ENCODE measurements at regions not wholly inside any gene's neighbourhood (a gene's known extent, or its start where the extent isn't known, plus 50 kb on each side); places are given as distances from the start of the nearest gene placed in this dataset.
"Not testable (repeated sequence)": the region's sequence is repeated elsewhere in the genome, so short reads cannot be mapped to it uniquely, and the experiment has no call there.

DNA sequence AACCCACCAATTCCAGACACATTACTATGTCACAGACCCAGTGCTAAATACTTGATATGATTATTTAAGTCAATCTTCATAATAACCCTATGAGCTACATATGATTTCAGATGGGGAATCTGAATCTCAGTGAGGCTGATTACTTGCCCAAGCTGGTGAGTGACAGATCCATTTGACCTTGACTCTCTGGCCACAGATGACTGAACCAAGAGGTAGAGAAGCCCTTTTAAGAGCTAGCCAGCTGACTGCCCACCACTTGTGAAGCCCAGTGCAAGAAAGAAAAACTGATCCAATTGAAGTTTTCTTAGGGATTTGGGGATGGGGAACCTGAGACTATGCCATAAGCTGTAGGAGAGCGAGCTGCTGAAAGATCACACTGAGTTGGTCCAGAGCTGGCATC is 124.7 kb upstream of the SPATA12 start:
- H3K4me3 ChIP-seq = no peak overlapping the region

DNA sequence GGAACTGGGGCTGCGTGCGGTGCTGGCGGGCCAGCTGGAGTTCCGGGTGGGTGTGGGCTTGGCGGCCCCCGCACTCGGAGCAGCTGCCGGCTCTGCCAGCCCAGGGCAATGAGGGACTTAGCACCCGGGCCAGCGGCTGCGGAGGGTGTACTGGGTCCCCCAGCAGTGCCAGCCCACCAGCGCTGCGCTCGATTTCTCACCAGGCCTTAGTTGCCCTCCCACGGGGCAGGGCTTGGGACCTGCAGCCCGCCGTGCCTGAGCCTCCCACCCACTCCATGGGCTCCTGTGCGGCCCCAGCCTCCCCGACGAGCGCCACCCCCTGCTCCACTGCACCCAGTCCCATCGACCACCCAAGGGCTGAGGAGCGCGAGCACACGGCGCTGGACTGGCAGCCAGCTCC is 126.0 kb upstream of the SPATA12 start:
- H3K4me1 ChIP-seq; H3K27me3 ChIP-seq; H3K4me3 ChIP-seq; H3K9me3 ChIP-seq; H3K27ac ChIP-seq; ATAC-seq; intact Hi-C loops (cut with DNase I); DNase-seq; H3K36me3 ChIP-seq: not testable (repeated sequence)

More for the DNA sequence above, 124.7 kb upstream of the SPATA12 start:
- no peak overlapping the region for H3K27ac ChIP-seq
- ATAC-seq (no peak), DNase-seq (no peak)
- intact Hi-C loops (cut with DNase I) = no loop called here
- TF ChIP-seq, protein P1, sequence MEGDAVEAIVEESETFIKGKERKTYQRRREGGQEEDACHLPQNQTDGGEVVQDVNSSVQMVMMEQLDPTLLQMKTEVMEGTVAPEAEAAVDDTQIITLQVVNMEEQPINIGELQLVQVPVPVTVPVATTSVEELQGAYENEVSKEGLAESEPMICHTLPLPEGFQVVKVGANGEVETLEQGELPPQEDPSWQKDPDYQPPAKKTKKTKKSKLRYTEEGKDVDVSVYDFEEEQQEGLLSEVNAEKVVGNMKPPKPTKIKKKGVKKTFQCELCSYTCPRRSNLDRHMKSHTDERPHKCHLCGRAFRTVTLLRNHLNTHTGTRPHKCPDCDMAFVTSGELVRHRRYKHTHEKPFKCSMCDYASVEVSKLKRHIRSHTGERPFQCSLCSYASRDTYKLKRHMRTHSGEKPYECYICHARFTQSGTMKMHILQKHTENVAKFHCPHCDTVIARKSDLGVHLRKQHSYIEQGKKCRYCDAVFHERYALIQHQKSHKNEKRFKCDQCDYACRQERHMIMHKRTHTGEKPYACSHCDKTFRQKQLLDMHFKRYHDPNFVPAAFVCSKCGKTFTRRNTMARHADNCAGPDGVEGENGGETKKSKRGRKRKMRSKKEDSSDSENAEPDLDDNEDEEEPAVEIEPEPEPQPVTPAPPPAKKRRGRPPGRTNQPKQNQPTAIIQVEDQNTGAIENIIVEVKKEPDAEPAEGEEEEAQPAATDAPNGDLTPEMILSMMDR (IDR thresholded peaks at IDR 0.05) = no peak
- no peaks in the 10 kb centered on the region for H3K9me3 ChIP-seq
- no peaks in the 10 kb centered on the region for H3K4me1 ChIP-seq
- H3K36me3 ChIP-seq = no peaks in the 10 kb centered on the region
- no peaks in the 10 kb centered on the region for H3K27me3 ChIP-seq

DNA sequence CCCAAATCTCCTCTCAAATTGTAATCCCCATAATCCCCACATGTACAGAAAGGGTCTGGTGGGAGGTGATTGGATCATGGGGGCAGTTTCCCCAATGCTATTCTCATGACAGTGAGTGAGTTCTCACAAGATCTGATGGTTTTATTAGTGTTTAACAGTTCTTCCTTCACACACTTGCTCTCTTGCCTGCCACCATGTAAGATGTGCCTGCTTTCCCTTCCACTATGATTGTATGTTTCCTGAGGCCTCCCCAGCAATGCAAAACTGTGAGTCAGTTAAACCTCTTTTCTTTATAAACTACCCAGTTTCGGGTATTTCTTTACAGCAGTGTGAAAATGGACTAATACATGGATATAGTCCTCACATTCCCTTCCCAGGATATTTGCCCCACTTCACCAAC is 126.7 kb upstream of the SPATA12 start:
- Histone ChIP-seq H3K4me1 (no peaks in the 10 kb centered on the region), H3K27me3 (no peaks in the 10 kb centered on the region), H3K4me3 (no peak overlapping the region), H3K36me3 (no peaks in the 10 kb centered on the region), H3K9me3 (no peaks in the 10 kb centered on the region), H3K27ac (no peak overlapping the region)
- ATAC-seq = no peak
- intact Hi-C loops (cut with DNase I) = no loop called here
- no peak for DNase-seq
- TF ChIP-seq, protein P1 (IDR thresholded peaks at IDR 0.05) = no peak

DNA sequence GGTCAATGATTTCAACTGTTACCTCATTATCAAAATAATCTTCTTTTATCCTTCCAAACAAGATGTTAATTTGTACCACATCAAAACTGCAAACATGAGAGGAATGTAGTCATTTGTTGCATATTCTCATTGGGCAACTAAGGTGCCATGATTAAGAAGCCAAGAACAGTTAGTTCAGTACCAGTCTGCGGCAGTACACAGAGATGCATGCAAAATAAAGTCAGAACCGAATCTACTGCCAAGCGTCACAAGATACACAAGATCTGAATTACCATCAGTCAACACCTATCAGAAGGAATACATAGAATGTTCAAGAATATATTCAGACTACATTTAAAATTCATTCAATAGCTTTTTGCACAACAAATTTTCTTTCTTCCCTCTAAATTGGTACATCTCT is 127.6 kb upstream of the SPATA12 start:
- no peak for ATAC-seq
- no peaks in the 10 kb centered on the region for H3K36me3 ChIP-seq
- H3K27me3 ChIP-seq = no peaks in the 10 kb centered on the region
- no peak for DNase-seq
- no peaks in the 10 kb centered on the region for H3K4me1 ChIP-seq
- intact Hi-C loops (cut with DNase I) = no loop called here
- H3K27ac ChIP-seq = no peak overlapping the region
- TF ChIP-seq, protein P1 (IDR thresholded peaks at IDR 0.05) = no peak
- no peak overlapping the region for H3K4me3 ChIP-seq
- H3K9me3 ChIP-seq = no peaks in the 10 kb centered on the region

DNA sequence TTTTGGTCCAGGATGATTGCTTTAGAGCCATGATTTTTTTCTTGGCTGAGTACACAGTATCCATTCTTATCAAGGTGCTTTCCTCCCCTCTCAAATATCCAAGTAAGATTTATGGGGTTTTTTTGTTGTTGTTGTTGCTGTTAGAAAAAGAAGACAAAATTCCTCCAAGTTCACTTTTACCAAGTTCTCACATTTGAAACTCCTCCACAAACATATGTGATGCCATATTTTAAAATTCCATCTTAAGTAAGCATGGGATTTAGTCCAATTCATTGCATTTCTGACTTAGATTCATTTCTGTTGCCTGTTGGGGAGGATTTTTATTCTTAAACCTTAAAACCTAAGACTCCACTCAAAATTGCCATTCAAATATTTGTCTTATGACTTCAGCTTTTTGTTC is 128.6 kb upstream of the SPATA12 start:
- no peak overlapping the region for H3K4me3 ChIP-seq
- H3K4me1 ChIP-seq = no peaks in the 10 kb centered on the region
- DNase-seq (no peak), ATAC-seq (no peak)
- H3K27ac ChIP-seq = no peak overlapping the region
- H3K27me3 ChIP-seq = no peaks in the 10 kb centered on the region
- no peaks in the 10 kb centered on the region for H3K9me3 ChIP-seq
- no peaks in the 10 kb centered on the region for H3K36me3 ChIP-seq
- intact Hi-C loops (cut with DNase I) = no loop called here
- TF ChIP-seq, protein P1 (IDR thresholded peaks at IDR 0.05) = no peak

DNA sequence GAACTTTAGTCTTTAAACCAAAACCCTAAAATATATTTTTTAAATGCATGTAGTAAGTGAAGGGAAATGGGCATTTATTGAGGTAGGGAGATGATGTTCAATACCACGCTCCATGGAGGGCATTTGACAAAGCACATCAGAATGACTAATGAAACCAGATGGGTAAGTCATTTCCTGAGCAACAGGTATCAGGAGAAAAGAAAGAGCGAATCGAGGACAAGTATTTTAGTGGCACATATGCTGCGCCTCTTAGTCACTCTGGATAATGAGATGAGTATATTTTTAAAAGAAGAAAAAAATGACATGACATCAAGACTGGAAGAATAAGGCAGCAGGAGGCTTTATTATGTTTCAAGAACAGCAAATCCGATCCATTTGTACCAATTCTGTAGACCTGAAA is 129.0 kb upstream of the ARHGEF3 start:
- Histone ChIP-seq H3K27ac (no peak overlapping the region), H3K27me3 (no peaks in the 10 kb centered on the region), H3K9me3 (no peaks in the 10 kb centered on the region), H3K4me3 (no peak overlapping the region), H3K36me3 (no peaks in the 10 kb centered on the region), H3K4me1 (no peaks in the 10 kb centered on the region)
- DNase-seq (no peak), ATAC-seq (no peak)
- TF ChIP-seq, protein P1 (IDR thresholded peaks at IDR 0.05) = no peak
- intact Hi-C loops (cut with DNase I) = no loop called here
